ENCODE measurements at regions not wholly inside any gene's neighbourhood (a gene's known extent, or its start where the extent isn't known, plus 50 kb on each side); places are given as distances from the start of the nearest gene placed in this dataset.

DNA sequence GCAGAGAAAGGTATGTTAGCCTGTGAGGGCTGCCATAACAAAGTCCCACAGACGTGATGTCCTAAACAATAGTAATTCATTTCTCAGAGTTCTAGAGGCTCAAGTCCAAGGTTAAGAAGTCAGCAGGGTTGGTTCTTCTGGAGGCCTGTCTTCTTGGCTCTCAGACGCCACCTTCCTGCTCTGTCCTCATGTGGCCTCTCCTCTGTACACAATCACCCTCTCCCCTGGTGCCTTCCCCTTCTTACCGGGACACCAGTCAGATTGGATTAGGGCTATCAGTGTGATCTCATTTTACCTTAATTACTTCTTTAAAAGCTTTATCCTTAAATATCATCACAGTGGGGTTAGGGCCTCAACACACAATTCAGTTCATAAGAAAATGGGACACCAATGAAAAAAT, 860.5 kb downstream of the RNF144A start:
- Mint-ChIP-seq H3K4me3 (no peak overlapping the region), H3K36me3 (ENCODE audit: low read depth) (no peaks in the 10 kb centered on the region), H3K27ac (no peak overlapping the region), H3K4me1 (ENCODE audit: low read depth) (peaks cover 10% of the 10 kb centered on the region; the same call in 1 of the 2 replicates), H3K9me3 (no peaks in the 10 kb centered on the region), H3K27me3 (ENCODE audit: insufficient read depth) (peaks cover 2% of the 10 kb centered on the region; the same call in 1 of the 2 replicates)
- no peak for DNase-seq
- TF ChIP-seq CTCF (IDR thresholded peaks at IDR 0.05): no peak

GRCh38 chr2:7780321-7780720, 863.1 kb downstream of the RNF144A start:
- DNase-seq: no peak
- no peaks in the 10 kb centered on the region for H3K4me1 Mint-ChIP-seq (ENCODE audit: low read depth)
- H3K27me3 Mint-ChIP-seq (ENCODE audit: insufficient read depth): peaks cover 2% of the 10 kb centered on the region; the same call in 1 of the 2 replicates
- H3K36me3 Mint-ChIP-seq (ENCODE audit: low read depth): no peaks in the 10 kb centered on the region
- H3K9me3 Mint-ChIP-seq: no peaks in the 10 kb centered on the region
- no peak for TF ChIP-seq CTCF (IDR thresholded peaks at IDR 0.05)
- H3K4me3 Mint-ChIP-seq: no peak overlapping the region
- H3K27ac Mint-ChIP-seq: no peak overlapping the region

DNA sequence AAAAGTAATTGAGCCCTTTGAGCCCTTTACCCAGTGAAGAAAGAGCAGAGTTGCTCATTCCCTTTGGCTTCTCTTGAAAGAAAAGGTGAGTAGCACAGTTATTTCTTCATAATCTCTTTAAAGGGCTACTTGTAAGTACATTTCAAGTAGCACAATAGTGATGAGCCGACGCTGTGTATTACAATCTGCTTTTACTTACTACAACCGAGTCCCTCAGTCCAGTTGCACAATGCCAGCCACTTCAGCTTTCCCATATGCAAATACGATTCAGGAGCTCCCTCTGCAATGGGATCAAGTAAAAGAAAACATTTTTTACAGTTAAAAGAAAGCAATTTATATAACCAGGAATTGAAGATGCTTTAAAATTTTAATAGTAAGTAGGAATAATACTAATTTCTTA, 868.5 kb downstream of the RNF144A start:
- peaks cover 2% of the 10 kb centered on the region for H3K27me3 Mint-ChIP-seq (ENCODE audit: insufficient read depth)
- no peak for DNase-seq
- H3K27ac Mint-ChIP-seq: no peak overlapping the region
- no peaks in the 10 kb centered on the region for H3K9me3 Mint-ChIP-seq
- no peaks in the 10 kb centered on the region for H3K4me1 Mint-ChIP-seq (ENCODE audit: low read depth)
- TF ChIP-seq CTCF (IDR thresholded peaks at IDR 0.05): no peak
- H3K36me3 Mint-ChIP-seq (ENCODE audit: low read depth): no peaks in the 10 kb centered on the region
- no peak overlapping the region for H3K4me3 Mint-ChIP-seq

- H3K27ac Mint-ChIP-seq: no peak overlapping the region
- no peak for DNase-seq
- no peaks in the 10 kb centered on the region; the same call in none of the 2 replicates for H3K27me3 Mint-ChIP-seq (ENCODE audit: insufficient read depth)
- H3K4me3 Mint-ChIP-seq: no peak overlapping the region
- H3K9me3 Mint-ChIP-seq: no peaks in the 10 kb centered on the region
- no peaks in the 10 kb centered on the region for H3K4me1 Mint-ChIP-seq (ENCODE audit: low read depth)
- TF ChIP-seq CTCF (IDR thresholded peaks at IDR 0.05): no peak
- no peaks in the 10 kb centered on the region for H3K36me3 Mint-ChIP-seq (ENCODE audit: low read depth)
These were observed 871.5 kb downstream of the RNF144A start for GRCh38 chr2:7788736-7789135.

- TF ChIP-seq CTCF (IDR thresholded peaks at IDR 0.05): no peak
- Mint-ChIP-seq H3K27me3 (ENCODE audit: insufficient read depth) (no peaks in the 10 kb centered on the region; the same call in 1 of the 2 replicates), H3K36me3 (ENCODE audit: low read depth) (no peaks in the 10 kb centered on the region), H3K27ac (no peak overlapping the region), H3K9me3 (no peaks in the 10 kb centered on the region), H3K4me1 (ENCODE audit: low read depth) (peaks cover 6% of the 10 kb centered on the region; the same call in 1 of the 2 replicates), H3K4me3 (no peak overlapping the region)
- no peak for DNase-seq
These were observed 874.9 kb downstream of the RNF144A start for GRCh38 chr2:7792031-7792651.

All from HFFc6 (cell line).